RWPE2 (cell line): ENCODE measurements at regions not wholly inside any gene's neighbourhood (a gene's known extent, or its start where the extent isn't known, plus 50 kb on each side); places are given as distances from the start of the nearest gene placed in this dataset.

Experiments used
- ATAC-seq: fragments of 200-7000 bp; cut with Tn5 transposase; 3 replicates; pipeline ENCODE4 v1.9.1; 2021; ENCODE audit warnings: low read depth
- DNase-seq: peaks from one replicate; pipeline ENCODE4 v3.0.0-alpha.2; 2020; ENCODE audit warnings: low spot score
- H3K27ac ChIP-seq: fragments of 450-650 bp; 2 replicates; pipeline ENCODE4 v1.5.1; 2017; ENCODE audit warnings: mild to moderate bottlenecking; ENCODE audit not compliant: poor library complexity, severe bottlenecking
- H3K27me3 ChIP-seq: fragments of 250-450 bp; sonication (Bioruptor Pico); 2 replicates; pipeline ENCODE4 v1.5.1; 2021; ENCODE audit warnings: mild to moderate bottlenecking, moderate library complexity; ENCODE audit not compliant: insufficient read depth, poor library complexity, severe bottlenecking
- H3K36me3 ChIP-seq: fragments of 250-450 bp; sonication (Bioruptor Pico); 2 replicates; pipeline ENCODE4 v1.5.1; 2020; ENCODE audit warnings: low read depth, mild to moderate bottlenecking, moderate library complexity
- H3K4me1 ChIP-seq: fragments of 250-450 bp; sonication (Bioruptor Pico); 2 replicates; pipeline ENCODE4 v1.5.1; 2021; ENCODE audit warnings: mild to moderate bottlenecking, moderate library complexity; ENCODE audit not compliant: insufficient read depth, poor library complexity, severe bottlenecking
- H3K4me3 ChIP-seq: fragments of 250-450 bp; sonication (Bioruptor Pico); 2 replicates; pipeline ENCODE4 v1.5.1; 2021; ENCODE audit warnings: mild to moderate bottlenecking, moderate library complexity; ENCODE audit not compliant: severe bottlenecking
- H3K9me3 ChIP-seq: fragments of 250-450 bp; sonication (Bioruptor Pico); 2 replicates; pipeline ENCODE4 v1.5.1; 2021; ENCODE audit warnings: mild to moderate bottlenecking, moderate library complexity; ENCODE audit not compliant: severe bottlenecking
- CTCF ChIP-seq: fragments of 450-650 bp; IDR thresholded peaks from one replicate; pipeline ENCODE4 v1.5.1; 2017; ENCODE audit warnings: mild to moderate bottlenecking, moderate library complexity; ENCODE audit not compliant: poor library complexity, severe bottlenecking

DNA sequence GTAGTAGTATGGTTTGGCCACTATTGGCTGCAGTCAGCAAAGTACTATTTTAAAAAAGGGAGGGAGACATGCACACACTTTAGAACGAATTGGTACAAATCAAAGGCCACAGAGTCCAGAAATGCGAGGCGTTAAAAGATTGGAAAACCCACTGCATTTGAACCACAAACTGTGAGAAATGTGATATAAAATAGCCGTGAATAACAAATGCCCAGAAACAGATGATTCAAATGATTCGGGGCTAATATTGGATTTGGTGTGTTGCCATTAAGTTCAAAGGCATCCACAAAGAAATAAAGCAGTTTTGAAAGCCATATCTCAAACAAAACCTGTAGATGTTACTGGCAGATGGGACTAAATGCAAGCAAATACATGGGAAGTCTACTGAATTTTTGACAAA is 140.9 kb upstream of the HMHB1 start:
- no peak overlapping the region for H3K4me3 ChIP-seq
- ATAC-seq (no peak), DNase-seq (no peak)
- H3K27ac ChIP-seq: no peak overlapping the region
- H3K9me3 ChIP-seq: no peaks in the 10 kb centered on the region
- H3K27me3 ChIP-seq: no peaks in the 10 kb centered on the region
- H3K36me3 ChIP-seq: no peaks in the 10 kb centered on the region
- peaks cover 13% of the 10 kb centered on the region for H3K4me1 ChIP-seq
- TF ChIP-seq CTCF: no peak

GRCh38 chr5:143665866-143666265 is 146.1 kb upstream of the HMHB1 start:
- Histone ChIP-seq H3K27ac (no peak overlapping the region), H3K4me3 (no peak overlapping the region), H3K27me3 (no peaks in the 10 kb centered on the region), H3K9me3 (no peaks in the 10 kb centered on the region), H3K4me1 (peaks cover 5% of the 10 kb centered on the region), H3K36me3 (no peaks in the 10 kb centered on the region)
- TF ChIP-seq CTCF: no peak
- ATAC-seq: no peak
- DNase-seq: no peak

- H3K4me1 ChIP-seq: peaks cover 10% of the 10 kb centered on the region
- no peak overlapping the region for H3K27ac ChIP-seq
- no peaks in the 10 kb centered on the region for H3K36me3 ChIP-seq
- ATAC-seq: no peak
- TF ChIP-seq CTCF: no peak
- DNase-seq: no peak
- no peak overlapping the region for H3K4me3 ChIP-seq
- no peaks in the 10 kb centered on the region for H3K27me3 ChIP-seq
- H3K9me3 ChIP-seq: no peaks in the 10 kb centered on the region
Measured at GRCh38 chr5:143664623-143665022, 147.3 kb upstream of the HMHB1 start.

DNA sequence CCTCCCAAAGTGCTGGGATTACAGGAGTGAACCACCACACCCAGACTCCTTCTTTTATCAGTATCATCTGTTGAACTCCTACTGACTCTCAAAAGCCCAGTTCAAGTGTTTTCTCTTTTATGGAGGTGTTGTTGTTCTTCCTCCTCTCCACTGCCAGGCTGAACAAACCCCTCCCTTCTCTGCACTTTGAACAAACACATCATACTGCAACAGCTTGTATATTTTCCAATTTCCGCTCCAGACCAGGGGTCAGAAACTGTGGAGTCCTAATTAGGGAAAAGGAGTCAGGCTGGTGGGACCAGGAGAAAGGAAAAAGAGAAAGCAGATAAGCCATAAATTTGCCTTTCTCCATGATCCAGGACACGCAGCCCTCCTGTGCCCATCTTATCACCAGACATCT is 148.1 kb upstream of the HMHB1 start:
- H3K27me3 ChIP-seq: no peaks in the 10 kb centered on the region
- no peak overlapping the region for H3K4me3 ChIP-seq
- ATAC-seq (no peak), DNase-seq (no peak)
- H3K36me3 ChIP-seq: no peaks in the 10 kb centered on the region
- no peak for TF ChIP-seq CTCF
- H3K27ac ChIP-seq: no peak overlapping the region
- H3K4me1 ChIP-seq: peaks cover 16% of the 10 kb centered on the region
- H3K9me3 ChIP-seq: no peaks in the 10 kb centered on the region

GRCh38 chr5:143662020-143662419 is 149.9 kb upstream of the HMHB1 start:
- peaks cover 16% of the 10 kb centered on the region for H3K4me1 ChIP-seq
- ATAC-seq (peak; percentile 73), DNase-seq (no peak)
- no peak overlapping the region for H3K4me3 ChIP-seq
- H3K27ac ChIP-seq: no peak overlapping the region
- H3K27me3 ChIP-seq: no peaks in the 10 kb centered on the region
- no peaks in the 10 kb centered on the region for H3K9me3 ChIP-seq
- no peaks in the 10 kb centered on the region for H3K36me3 ChIP-seq
- no peak for TF ChIP-seq CTCF
